OCI-LY1 (cell line): ENCODE measurements at regions not wholly inside any gene's neighbourhood (a gene's known extent, or its start where the extent isn't known, plus 50 kb on each side); places are given as distances from the start of the nearest gene placed in this dataset.

Source experiments
- H2AFZ ChIP-seq: fragments of 200-600 bp; sonication (generic), shearing (Covaris generic); 2 replicates; pipeline ENCODE4 v1.6.0; 2014; ENCODE audit warnings: antibody characterized with exemption, mild to moderate bottlenecking, low read length
- H3F3A ChIP-seq: fragments of 200-600 bp; sonication (generic), shearing (Covaris generic); 2 replicates; pipeline ENCODE4 v1.6.0; 2014; ENCODE audit warnings: mild to moderate bottlenecking, antibody characterized with exemption, low read length, moderate library complexity; ENCODE audit not compliant: insufficient read depth
- H3K27ac ChIP-seq: fragments of 200-600 bp; sonication (generic); 2 replicates; pipeline ENCODE4 v1.5.1; 2014; ENCODE audit warnings: low read length, mixed run types, mild to moderate bottlenecking, low read depth; ENCODE audit not compliant: poor library complexity, severe bottlenecking
- H3K27me3 ChIP-seq: fragments of 200-600 bp; sonication (generic); 2 replicates; pipeline ENCODE4 v1.6.0; 2014; ENCODE audit warnings: antibody characterized with exemption, mild to moderate bottlenecking, low read length, moderate library complexity; ENCODE audit not compliant: insufficient read depth
- H3K36me3 ChIP-seq: fragments of 200-600 bp; sonication (generic); 2 replicates; pipeline ENCODE4 v1.6.1; 2014; ENCODE audit warnings: mild to moderate bottlenecking, antibody characterized with exemption, low read length, moderate library complexity, mixed read lengths; ENCODE audit not compliant: insufficient read depth
- H3K4me1 ChIP-seq: fragments of 200-600 bp; sonication (generic); 2 replicates; pipeline ENCODE4 v1.5.1; 2014; ENCODE audit warnings: mild to moderate bottlenecking, low read length, moderate library complexity; ENCODE audit not compliant: insufficient read depth, severe bottlenecking
- H3K4me2 ChIP-seq: fragments of 200-600 bp; sonication (generic), shearing (Covaris generic); 2 replicates; pipeline ENCODE4 v1.6.1; 2014; ENCODE audit warnings: low read length
- H3K4me3 ChIP-seq: fragments of 200-600 bp; sonication (generic); 2 replicates; pipeline ENCODE4 v1.5.1; 2014; ENCODE audit warnings: low read length, low read depth, mild to moderate bottlenecking, mixed read lengths; ENCODE audit not compliant: poor library complexity, severe bottlenecking
- H3K79me2 ChIP-seq: fragments of 200-600 bp; shearing (Covaris generic); 2 replicates; pipeline ENCODE4 v1.6.1; 2016; ENCODE audit warnings: mixed run types, low read length, mixed read lengths; ENCODE audit not compliant: insufficient read depth
- H3K9ac ChIP-seq: fragments of 200-600 bp; sonication (generic), shearing (Covaris generic); 2 replicates; pipeline ENCODE4 v1.6.1; 2014; ENCODE audit warnings: mild to moderate bottlenecking, low read length, mixed read lengths
- H3K9me2 ChIP-seq: fragments of 200-600 bp; sonication (generic), shearing (Covaris generic); 2 replicates; pipeline ENCODE4 v1.6.1; 2014; ENCODE audit warnings: low read depth, mild to moderate bottlenecking, low read length, mixed read lengths
- H3K9me3 ChIP-seq: fragments of 200-600 bp; shearing (Covaris generic); 2 replicates; pipeline ENCODE4 v1.6.1; 2014; ENCODE audit warnings: low read length, mixed read lengths
- H4K20me1 ChIP-seq: fragments of 200-600 bp; sonication (generic), shearing (Covaris generic); 2 replicates; pipeline ENCODE4 v1.6.0; 2016; ENCODE audit warnings: mild to moderate bottlenecking, low read length; ENCODE audit not compliant: insufficient read depth
- EZH2 ChIP-seq: fragments of 200-600 bp; sonication (generic), shearing (Covaris generic); IDR thresholded peaks from 2 replicates; pipeline ENCODE4 v1.8.0; 2017; ENCODE audit warnings: borderline replicate concordance, mixed run types, mild to moderate bottlenecking, antibody characterized with exemption, low read length, moderate library complexity, mixed read lengths
- TF ChIP-seq, protein P1 (sequence below): fragments of 200-600 bp; sonication (generic), shearing (Covaris generic); IDR thresholded peaks from 2 replicates; pipeline ENCODE4 v1.5.1; 2017; ENCODE audit warnings: mild to moderate bottlenecking, antibody characterized with exemption, low read length, moderate library complexity, mixed read lengths

DNA sequence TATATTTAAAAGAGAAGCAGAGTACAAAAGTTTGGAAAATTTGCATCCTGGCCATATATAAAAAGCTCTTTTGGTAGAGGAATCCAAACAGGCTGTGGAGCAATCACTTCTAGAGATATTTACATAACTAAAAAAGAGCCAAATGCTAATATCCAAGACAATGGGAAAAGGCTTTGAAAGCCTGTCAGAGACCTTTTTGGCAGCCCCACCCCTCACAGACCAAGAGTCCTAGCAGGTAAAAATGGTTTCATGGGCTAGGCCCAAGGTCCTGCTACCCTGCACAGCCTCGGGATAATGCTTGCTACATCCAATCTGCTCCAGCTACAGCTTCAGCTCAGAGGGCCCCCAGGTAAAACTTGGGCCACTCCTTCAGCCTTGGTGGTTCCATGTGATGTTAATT, 430.2 kb upstream of the KCND2 start:
- H3K27me3 ChIP-seq: no peaks in the 10 kb centered on the region
- H4K20me1 ChIP-seq: peaks cover 4% of the 10 kb centered on the region; the same call in 1 of the 2 replicates
- no peak overlapping the region for H3K9ac ChIP-seq
- H3F3A ChIP-seq: no peaks in the 10 kb centered on the region
- no peak overlapping the region for H3K27ac ChIP-seq
- TF ChIP-seq EZH2: no peak
- TF ChIP-seq, protein P1, sequence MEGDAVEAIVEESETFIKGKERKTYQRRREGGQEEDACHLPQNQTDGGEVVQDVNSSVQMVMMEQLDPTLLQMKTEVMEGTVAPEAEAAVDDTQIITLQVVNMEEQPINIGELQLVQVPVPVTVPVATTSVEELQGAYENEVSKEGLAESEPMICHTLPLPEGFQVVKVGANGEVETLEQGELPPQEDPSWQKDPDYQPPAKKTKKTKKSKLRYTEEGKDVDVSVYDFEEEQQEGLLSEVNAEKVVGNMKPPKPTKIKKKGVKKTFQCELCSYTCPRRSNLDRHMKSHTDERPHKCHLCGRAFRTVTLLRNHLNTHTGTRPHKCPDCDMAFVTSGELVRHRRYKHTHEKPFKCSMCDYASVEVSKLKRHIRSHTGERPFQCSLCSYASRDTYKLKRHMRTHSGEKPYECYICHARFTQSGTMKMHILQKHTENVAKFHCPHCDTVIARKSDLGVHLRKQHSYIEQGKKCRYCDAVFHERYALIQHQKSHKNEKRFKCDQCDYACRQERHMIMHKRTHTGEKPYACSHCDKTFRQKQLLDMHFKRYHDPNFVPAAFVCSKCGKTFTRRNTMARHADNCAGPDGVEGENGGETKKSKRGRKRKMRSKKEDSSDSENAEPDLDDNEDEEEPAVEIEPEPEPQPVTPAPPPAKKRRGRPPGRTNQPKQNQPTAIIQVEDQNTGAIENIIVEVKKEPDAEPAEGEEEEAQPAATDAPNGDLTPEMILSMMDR: no peak
- H3K9me2 ChIP-seq: no peaks in the 10 kb centered on the region
- no peak overlapping the region for H2AFZ ChIP-seq
- H3K79me2 ChIP-seq: no peaks in the 10 kb centered on the region
- H3K4me1 ChIP-seq: no peaks in the 10 kb centered on the region
- no peak overlapping the region for H3K4me2 ChIP-seq
- no peak overlapping the region for H3K4me3 ChIP-seq
- no peaks in the 10 kb centered on the region for H3K36me3 ChIP-seq
- H3K9me3 ChIP-seq: no peaks in the 10 kb centered on the region

DNA sequence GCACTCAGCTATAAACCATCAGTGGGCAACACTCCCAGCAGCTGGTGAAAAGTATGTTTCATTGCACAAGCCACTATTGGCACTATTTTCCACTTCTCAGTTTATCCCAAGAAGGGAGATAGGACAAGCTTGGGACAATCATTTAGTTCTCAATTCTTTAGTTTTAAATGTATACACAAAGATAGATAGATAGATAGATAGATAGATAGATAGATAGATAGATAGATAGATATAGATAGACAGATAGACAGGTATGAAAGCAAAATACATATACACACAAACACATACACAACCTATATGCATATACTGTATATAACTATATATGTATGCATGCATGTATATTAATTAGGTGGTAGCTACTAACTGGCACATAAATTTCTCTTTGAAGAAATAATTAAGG, 411.6 kb upstream of the KCND2 start:
- H3K9ac ChIP-seq: no peak overlapping the region
- no peak overlapping the region; the same call in 1 of the 2 replicates for H2AFZ ChIP-seq
- TF ChIP-seq, protein P1: no peak
- no peak for TF ChIP-seq EZH2
- H3K4me3 ChIP-seq: no peak overlapping the region
- H3K4me1 ChIP-seq: no peaks in the 10 kb centered on the region
- no peaks in the 10 kb centered on the region for H3K27me3 ChIP-seq
- no peaks in the 10 kb centered on the region; the same call in 1 of the 2 replicates for H3K9me2 ChIP-seq
- H3K79me2 ChIP-seq: no peaks in the 10 kb centered on the region
- H3F3A ChIP-seq: no peaks in the 10 kb centered on the region
- no peak overlapping the region for H3K4me2 ChIP-seq
- H3K9me3 ChIP-seq: no peaks in the 10 kb centered on the region
- no peak overlapping the region for H3K27ac ChIP-seq
- no peaks in the 10 kb centered on the region for H4K20me1 ChIP-seq
- H3K36me3 ChIP-seq: no peaks in the 10 kb centered on the region

DNA sequence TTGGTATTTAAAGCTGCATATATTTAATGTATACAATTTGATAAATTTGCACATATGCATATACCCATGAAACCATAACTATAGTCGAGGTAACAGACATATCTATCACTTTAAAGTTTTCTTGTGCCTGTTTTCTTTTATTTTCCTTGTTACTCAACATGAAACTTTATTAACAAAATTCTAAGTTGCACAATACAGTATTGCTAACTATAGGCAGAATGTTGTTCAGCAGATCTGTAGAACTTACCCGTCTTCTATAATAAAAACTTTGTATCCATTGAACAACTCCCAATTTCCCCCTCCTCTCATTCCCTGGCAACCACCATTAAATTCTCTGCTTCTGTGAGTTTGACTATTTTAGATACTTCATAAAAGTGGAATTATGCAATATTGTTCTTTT, 404.6 kb upstream of the KCND2 start:
- Histone ChIP-seq H3K9ac (no peak overlapping the region), H3K4me2 (no peak overlapping the region), H3K9me2 (no peaks in the 10 kb centered on the region; the same call in 1 of the 2 replicates), H3K4me1 (no peaks in the 10 kb centered on the region), H4K20me1 (no peaks in the 10 kb centered on the region), H3K79me2 (no peaks in the 10 kb centered on the region), H3K27ac (no peak overlapping the region), H3K27me3 (no peaks in the 10 kb centered on the region), H2AFZ (no peak overlapping the region), H3K4me3 (no peak overlapping the region), H3F3A (no peaks in the 10 kb centered on the region), H3K9me3 (no peaks in the 10 kb centered on the region), H3K36me3 (no peaks in the 10 kb centered on the region)
- TF ChIP-seq EZH2: no peak
- TF ChIP-seq, protein P1: no peak
